Kidney capillary endothelial cell (primary cell): ENCODE measurements at regions not wholly inside any gene's neighbourhood (a gene's known extent, or its start where the extent isn't known, plus 50 kb on each side); places are given as distances from the start of the nearest gene placed in this dataset.
A peak's percentile ranks its signal among the peaks of the same experiment; 100 is the strongest.

Experiments
- DNase-seq: peaks from one replicate; pipeline ENCODE4 v3.0.0-alpha.2; 2018; ENCODE audit warnings: low spot score

DNA sequence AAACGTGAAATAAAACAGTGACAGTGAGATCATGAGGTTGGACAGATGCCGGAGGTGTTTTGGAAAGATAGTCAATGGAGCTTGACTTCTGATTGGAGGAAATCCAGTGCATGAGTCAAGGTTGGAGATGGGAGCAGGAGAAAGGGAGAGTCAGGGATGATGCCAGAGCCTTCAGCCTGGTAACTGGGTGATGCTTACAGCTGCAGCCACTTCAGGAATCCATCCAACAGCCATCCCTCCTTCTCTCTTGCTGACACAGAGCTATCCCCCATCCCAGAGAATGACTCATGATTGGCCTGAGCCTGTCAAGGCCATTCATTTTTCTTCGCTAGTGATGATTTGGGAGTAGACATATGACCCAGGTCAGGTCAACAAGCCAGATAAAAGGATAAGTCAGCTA, 112.8 kb downstream of the SAMD5 start:
- no peak for DNase-seq

DNA sequence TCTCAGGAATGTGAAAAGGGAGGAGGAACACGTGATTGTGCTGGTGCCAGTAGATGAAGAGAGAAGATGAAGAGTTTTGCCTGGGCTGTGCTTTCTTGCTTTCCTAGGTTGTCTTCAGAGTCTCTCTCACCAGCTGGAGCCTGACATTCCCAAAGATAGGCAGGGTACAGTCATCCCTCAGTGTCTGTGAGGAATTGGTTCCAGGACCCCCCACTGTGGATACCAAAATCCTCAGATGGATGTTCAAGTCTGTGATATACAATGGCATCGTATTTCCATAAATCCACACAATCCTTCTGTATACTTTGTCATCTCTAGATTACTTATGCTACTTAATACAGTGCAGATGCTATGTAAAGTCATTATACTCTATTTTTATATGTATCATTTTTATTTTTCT, 113.5 kb downstream of the SAMD5 start:
- DNase-seq: no peak

DNA sequence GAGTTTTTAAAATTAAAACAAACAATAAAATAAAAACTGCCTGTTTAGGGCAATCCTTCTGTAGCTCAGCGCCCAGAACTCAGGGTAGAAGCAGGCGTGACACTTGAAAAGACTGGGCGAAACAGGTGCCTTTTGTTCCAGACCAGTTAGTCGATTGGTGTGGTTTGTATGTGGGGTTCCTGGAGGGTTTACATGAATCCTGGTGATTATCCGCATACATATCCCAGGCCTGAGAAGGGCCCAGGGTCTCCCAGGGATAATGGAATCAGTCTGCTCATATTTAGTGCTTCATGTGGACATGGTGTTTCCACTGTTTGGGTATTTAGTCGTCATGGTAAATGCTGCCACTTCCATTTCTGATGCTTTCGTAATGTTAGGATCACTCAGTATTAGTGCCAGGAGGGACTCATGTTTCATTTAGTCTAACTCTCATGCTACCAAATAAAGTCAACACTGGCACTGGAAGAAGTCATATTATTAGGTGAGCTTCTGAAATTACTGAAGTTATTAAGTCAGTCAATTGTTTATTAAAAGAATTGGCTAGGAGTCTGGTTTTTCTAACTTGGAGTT, 116.5 kb downstream of the SAMD5 start:
- no peak for DNase-seq

DNA sequence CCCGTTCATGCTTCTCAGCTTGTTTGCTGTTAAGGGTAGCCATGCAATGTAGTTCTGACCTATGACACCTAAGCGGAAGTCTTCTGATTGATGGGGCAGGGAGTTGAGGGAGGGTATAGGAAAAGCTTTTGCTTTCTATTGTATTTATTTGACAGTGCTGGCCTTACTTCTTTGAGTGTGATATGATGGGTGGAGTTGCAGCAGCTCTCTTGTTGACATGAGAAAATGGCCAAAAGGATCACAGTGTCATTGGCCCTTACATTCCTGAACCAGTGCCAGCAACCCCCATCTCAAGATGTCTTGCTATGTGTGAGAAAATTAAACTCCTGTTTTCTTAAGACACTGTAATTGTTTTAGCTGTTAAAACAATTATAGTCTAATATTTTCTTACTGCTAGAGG, 117.5 kb downstream of the SAMD5 start:
- DNase-seq: no peak

DNA sequence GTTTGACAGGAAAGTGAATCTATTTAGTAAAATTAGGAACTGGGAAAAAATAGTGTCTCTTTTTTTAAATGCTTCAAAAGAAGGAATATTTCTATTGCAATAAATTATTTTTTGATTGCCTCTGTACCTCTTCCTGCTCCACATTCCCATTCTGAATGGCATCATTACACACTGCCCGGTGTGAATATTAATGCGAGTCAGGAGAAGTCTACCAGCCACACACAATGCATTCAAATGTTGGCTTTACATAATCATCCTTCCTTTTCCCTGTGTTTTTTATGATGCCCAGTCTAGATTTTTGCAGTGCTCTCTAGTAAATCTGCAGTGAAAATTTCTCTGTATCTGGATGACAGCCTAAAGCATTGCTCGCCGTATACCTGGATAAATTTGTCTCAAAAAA, 118.9 kb downstream of the SAMD5 start:
- DNase-seq: no peak

DNA sequence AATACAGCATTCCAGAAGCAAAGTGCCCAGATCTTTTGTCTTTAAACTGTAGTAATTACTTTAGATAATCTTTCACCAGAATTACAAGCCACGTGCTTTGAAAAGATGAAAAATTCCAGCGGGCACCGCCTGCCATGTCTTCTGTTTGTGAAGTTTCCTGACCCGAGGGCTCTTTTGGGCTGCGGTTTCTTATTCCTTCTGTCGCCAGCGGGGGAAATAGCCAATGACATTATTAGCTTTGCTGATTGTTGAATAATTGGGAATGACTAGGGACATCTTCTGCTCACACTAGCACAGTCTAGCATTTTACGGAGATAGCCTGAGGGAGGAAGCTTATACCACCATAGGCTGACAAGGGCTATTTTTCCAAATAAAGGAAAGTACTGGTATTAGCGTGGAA, 124.7 kb downstream of the SAMD5 start:
- DNase-seq: no peak

DNA sequence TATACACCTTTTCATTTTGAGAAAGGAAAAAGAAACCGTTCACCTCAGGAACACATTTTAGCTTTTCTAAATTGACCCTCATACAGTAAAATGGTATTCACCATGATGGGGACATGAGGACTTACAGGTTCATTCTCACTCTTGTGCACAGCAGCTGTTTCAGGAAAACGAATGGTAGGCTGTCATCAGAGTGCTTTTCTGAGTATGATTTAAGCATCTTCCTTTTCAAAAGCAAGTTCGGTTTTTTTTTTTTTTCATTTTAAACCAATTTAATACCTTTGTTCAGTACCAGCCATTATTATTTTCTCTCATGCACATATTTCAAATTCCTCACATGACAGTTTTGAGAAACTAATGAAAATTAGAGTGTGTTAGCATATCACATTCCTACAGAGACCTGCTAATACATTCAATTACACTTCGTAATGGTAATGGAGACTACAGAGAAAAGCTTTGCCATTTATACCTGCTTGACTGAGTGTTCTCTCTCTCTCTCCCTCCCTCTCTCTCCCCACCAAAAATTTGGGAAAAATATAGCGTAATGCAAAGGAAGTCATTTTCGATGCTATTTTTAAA, 129.2 kb downstream of the SAMD5 start:
- DNase-seq: no peak

DNA sequence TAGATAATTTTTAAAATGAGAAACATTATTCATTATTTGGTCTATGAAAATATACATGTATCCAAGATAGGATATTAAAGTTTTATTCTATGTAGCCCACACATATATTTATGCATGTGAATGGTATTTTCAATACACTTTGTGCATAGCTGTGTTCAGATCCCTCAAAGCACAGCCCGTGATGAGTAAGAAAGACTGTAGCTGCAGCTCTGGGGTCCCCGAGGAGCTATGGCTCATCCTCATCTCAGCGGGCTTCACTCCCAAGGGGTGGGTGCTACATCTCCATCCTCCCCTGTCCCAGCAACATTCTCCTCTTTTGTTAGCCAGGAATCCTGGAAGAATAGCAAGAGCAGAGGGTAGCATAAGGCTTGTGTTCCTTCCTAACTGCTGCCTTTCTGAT, 130.8 kb downstream of the SAMD5 start:
- DNase-seq: no peak

DNA sequence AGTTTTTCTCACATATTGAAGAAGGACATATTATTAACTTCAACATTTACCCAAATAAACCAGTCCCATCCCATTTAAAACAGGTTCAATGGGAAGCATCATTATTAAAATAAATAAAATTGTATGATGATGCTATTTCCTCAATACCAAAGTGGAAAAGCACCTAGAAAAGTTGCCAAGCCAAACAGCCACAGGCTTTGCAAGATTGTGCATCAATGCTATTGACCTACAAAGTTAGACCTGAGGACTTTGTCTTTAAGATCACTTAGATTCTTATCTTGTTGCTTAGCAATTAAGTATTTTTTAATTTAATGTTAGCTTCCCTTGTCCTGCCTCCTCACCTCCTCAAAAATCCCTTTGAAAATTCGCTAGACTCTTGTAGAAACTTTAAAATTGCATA, 132.1 kb downstream of the SAMD5 start:
- no peak for DNase-seq

DNA sequence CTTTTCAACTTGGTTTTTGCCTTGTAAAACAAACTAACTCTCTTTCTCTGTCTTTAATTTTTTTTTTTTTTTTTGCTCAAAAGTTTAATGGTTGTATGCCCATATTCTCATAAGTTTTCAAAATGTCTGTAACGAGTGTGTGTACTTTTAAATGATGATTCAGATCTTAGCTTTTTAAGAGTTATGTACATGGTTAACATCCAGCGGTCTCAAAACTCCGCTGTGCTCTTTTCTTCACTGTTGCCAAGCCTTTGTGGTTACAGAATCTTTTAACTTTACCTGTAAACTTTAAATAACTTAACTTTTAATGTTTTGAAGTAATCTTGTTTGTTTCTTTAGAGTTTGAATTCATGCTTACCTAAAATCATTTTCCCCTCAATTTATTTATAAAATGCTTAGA, 133.0 kb downstream of the SAMD5 start:
- no peak for DNase-seq

DNA sequence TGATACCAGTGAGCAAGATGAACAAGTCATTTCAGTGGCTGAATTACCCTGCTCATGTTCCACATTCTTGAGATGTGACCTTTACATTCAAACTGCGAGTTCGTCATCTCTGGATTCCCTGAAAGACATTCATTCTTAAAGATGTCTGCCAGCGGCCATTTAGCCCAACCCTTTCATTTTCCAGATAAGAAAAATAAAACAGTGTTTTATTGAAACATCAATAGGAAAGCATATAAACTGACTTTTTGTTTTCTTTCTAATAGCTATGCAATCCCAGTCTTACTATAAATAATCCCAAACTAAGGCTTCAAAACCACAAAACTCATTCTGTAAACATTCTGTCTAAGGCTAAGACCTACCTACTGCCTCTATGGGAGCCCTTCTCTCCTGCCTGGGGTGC, 134.0 kb downstream of the SAMD5 start:
- DNase-seq: no peak

DNA sequence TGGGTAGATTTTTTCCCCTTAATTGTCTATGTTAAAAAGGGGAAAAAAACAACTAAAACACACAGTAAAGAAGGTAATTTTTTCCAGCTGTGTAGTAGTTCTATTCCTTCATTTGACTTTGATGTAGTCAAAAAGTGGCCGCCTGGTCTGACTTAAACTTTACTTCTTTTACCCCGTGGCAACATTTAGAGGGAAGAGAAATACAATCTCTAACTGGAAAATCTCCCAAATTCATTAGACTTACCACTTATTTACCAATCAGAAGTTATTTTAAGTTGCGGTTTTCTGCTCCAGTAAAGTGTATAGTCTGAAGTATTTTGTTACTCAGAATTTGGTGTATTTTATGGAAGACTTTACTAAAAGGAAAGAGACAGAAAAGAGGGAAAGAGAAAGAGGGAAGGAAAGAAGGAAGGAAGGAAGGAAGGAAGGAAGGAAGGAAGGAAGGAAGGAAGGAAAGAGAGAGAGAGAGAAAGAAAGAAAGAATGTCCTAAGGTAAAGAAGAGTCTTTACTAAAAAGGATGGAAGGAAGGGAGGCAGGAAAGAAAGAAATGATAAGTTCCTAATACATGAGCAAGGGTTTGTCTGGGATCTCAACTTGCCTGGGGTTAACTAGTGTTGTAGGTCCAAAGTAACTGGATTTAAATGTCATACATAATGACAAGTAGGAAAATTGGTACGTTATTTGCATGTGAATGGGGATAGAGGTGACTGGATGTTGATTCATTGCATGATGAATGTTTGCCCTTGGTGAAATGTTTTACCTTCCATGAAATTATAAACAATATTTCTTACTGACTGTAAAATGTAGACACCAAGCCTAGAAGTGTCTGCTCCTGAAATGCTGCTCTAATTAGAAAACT, 135.1 kb downstream of the SAMD5 start:
- no peak for DNase-seq

DNA sequence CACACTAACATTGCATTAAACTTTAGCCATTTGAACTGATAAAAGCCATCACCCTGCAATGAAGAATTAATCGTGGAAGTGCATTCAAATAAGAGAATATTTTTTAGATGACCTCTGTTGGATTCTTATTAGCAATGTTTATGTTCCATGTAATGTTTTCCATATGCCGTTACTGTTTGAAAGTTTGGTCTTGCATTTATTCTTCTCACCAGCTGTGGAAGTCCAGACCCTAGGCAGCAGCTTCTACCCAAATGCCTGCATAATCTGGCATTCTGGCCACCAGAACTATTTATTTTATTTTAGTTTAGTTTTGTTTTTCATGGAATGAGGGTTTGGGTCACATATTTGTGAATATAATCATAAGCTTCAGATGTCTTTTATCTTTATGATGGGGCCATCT, 140.4 kb downstream of the SAMD5 start:
- DNase-seq: no peak

DNA sequence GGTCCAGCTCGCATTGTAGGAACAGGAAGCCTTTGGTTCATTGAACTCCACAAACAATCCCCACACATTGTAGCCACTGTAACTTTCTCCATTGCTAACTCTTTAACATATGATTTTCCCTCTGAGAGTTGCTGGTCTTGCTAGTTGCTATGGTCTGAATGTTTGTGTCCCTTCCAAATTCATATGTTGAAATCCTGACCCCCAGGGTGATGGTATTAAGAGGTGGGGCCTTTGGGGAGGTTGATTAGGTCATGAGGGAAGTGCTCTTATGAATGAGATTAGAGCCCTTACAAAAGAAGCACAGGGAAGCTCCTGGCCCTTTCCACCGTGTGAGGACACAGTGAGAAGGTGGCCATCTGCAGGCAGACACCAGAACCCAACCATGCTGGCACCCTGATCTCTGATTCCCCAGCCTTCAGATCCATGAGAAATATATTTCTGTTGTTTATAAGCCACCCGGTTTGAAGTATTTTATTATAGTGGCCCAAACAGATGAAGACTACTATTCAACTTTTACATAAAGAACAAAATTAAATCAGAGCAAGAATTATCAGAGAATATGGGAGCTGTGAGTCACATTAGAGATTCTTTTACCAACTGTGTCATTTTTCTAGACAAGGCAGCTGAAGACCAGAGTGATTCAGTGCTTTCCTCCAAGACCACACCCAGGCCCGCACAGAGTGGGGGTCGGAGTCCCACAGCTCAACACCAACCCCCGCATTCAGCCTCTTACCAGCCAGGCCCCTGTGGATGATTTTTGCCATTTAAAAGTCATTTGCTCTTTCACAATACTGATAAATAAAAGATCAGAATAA, 143.0 kb downstream of the SAMD5 start:
- DNase-seq: peak; percentile 8

DNA sequence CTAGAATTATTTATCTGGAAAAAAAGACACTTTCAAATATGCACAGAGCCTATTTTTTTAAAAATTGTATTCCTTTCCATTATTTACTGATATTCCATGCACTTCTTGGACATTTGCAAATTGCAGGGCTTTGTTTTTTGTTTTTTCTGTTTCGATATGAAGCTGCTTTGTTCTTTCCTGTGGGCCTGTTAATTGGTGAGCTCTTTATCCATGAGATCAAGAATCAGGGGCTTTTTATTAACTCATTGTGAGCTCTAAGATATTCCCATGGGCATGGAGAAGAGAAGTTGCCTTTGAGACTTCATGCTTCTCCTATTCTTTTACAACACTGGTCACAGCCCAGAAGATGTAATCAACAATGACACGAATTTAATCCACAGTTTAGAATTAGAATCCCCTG, 145.1 kb downstream of the SAMD5 start:
- DNase-seq: no peak

DNA sequence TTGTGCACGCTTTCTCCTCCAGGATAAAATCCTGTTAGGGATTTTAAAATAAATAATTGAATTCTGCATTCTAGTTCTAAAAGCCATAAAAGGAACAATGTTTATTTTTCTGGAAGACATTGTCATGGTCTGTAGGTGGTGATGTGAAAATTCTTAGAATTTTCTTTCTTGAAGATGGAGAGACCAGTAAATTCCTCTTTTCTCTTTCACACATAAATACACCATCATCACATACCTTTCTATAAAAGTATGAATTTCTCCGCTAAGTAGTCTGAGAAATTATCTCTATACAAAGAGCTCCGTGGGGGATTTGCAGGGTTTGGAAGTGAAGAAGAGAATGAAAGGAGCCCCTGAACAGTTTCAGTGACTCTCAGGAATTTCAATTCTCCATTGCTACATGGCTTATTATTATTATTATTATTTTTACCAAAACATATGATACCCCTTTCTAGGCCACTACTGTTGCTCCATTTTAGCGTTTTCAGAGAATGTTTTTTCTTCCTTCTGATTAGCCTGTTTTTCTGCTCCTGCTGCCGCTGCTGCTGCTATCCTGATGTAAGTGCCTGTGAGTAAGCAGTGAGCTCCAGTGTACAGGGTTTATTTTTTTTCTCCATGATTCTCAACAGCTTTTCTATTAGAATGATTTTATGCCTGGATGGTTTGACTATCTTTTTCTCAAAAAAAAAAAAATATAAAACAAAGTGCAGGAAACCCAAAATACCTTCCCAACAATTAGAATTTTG, 145.8 kb downstream of the SAMD5 start:
- DNase-seq: no peak

DNA sequence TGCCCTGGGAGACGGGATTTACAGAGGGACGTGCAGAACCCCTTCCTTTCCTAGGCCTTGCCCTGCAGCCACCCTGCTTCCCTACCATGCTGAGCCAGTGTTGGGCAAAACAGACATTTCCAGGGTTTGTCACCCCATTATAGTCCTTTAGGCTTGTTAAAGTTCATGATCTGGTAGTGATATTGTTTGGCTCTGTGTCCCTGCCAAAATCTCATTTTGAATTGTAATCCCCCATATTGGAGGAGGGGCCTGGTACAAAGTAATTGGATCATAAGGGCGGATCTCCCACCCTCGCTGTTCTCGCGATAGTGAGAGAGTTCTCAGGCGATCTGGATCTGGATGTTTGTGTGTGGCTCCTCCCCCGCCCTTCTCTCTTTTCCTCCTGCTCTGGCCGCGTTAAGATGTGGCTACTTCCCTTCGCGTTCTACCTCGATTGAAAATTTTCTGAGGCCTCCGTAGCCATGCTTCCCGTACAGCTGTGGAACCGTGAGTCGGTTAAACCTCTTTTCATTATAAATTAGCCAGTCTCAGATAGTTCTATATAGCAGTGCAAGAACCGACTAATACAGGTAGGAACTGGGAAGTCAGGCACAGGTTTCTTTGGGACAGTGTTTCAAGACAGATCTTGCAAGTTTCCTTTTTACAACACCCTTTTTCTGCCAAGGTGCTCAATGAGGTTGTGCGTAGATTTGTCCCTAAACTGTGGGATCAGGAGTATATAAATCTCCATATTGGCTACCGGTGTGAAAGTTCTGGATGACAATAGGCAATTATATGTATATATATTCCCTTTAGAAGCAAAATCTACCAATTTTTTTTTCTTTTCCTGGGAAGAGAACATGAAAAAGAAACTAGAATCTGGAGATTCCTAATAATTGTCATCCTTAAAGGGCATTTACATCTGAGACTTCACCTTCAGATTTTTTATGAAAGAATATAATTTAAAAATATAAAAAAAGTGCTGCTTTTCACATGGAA, 152.1 kb downstream of the SAMD5 start:
- DNase-seq: no peak

DNA sequence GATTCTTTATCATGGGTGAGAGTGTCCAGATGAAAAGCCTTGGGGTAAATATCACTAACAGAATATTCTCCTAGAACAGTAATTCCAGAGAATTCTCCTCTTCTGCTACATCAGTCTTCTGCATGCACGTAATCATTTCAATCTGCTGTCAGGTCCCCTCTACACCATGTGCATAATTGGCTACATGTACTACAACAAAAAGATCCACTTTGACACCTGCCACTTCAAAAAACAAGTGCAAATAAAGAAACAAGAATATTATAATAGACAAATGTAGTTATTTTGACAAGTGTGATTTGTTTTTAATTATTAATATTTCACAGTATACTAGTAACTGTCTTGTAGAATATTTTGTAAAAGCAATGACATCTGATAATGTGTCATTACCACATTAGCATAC, 154.2 kb downstream of the SAMD5 start:
- no peak for DNase-seq

DNA sequence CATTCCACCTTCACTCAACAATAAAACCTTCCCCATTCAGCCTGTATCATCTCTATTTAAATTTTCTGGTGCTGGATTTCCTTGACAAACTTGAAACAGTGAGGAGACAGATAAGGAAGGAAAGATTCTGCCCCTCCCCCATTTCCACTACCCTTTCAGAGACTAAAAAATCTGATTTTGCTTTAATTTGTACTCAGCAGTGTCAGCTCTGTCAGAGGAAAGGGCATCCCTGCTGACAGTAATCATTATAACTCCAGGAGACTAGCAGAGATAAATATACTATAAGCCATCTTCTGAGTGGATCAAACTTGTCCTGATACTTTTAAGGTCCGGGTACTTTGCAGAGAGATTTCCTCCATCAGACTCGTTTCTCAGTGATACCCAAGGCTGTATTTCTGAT, 155.6 kb downstream of the SAMD5 start:
- DNase-seq: no peak

DNA sequence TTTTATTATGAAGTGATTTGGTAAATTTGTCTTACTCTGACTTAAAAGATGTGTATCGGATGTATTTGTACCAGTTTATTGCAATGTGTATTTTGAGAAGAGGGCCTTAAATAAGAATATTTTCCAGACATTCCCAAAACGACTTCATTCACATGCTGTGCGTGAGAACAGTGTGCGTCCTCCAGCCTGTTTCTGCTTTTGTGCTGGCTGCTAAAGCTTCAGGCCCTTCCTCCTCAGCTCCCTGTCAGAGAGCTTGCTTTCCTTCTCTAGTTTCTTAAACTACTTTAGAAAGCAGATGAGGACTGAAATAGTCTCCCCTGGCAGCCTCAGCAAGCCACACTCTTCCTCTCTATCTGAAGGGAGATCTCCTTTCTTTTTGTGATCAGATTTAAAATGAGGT, 157.8 kb downstream of the SAMD5 start:
- no peak for DNase-seq

DNA sequence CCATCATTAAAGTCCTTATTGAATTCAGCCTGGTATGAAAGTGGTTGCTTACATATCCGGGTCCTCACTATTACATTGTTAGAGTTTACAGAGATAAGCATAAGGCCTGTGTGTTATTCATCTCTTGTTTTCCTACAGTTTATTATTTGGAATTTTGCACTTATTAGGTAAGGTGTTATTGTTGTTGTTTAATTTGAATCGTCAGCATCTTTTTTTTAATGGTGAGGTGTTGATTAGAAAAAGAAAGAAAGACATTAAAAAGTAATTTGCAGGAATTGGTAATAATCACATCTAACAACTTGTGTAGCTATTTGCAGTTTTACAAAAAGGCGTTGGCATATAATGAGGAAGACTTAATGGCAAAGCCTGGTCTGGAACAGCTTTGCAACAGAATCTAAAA, 158.6 kb downstream of the SAMD5 start:
- DNase-seq: no peak
